BJ (cell line): ENCODE measurements at regions not wholly inside any gene's neighbourhood (a gene's known extent, or its start where the extent isn't known, plus 50 kb on each side); places are given as distances from the start of the nearest gene placed in this dataset.

Experiments used
- CTCF ChIA-PET: fragments of 350-600 bp; formaldehyde crosslinking; extraction: SDS; loops from one replicate; lab custom pipeline; 2021; ENCODE audit warnings: antibody characterized with exemption, inconsistent platforms; lab: Yijun Ruan, JAX
- POLR2A ChIA-PET: fragments of 300-600 bp; sonication (Branson Sonifier 250); formaldehyde crosslinking; extraction: SDS; loops from one replicate; lab custom pipeline; 2021; ENCODE audit warnings: antibody characterized with exemption; lab: Charles Lee
- DNase-seq: peaks from one replicate; pipeline ENCODE4 v3.0.0-alpha.2; 2011; ENCODE audit warnings: low read depth
- H3K27me3 ChIP-seq: 2 replicates; pipeline ENCODE4 v1.6.0; 2011; ENCODE audit warnings: low read length; ENCODE audit not compliant: control insufficient read depth, insufficient read depth
- H3K36me3 ChIP-seq: 2 replicates; pipeline ENCODE4 v1.5.1; 2011; ENCODE audit warnings: low read length; ENCODE audit not compliant: control insufficient read depth, insufficient read depth
- H3K4me3 ChIP-seq: 2 replicates; pipeline ENCODE4 v1.5.1; 2011; ENCODE audit warnings: low read depth, mild to moderate bottlenecking, control low read depth, low read length
- CTCF ChIP-seq: IDR thresholded peaks from 2 replicates; pipeline ENCODE4 v1.5.1; 2011; ENCODE audit warnings: low read depth, mild to moderate bottlenecking, control low read depth, inconsistent platforms, low read length, moderate library complexity; ENCODE audit not compliant: insufficient read depth

- POLR2A ChIA-PET: no interaction called here
These were observed 177.7 kb downstream of the MYCN start for GRCh38 chr2:16117791-16118610.

GRCh38 chr2:16117021-16117700 lies 176.8 kb downstream of the MYCN start:
- DNase-seq: no peak
- no peak for TF ChIP-seq CTCF

More at GRCh38 chr2:16117791-16118610, 177.7 kb downstream of the MYCN start:
- CTCF ChIA-PET: no interaction called here
- Histone ChIP-seq H3K4me3 (no peak overlapping the region), H3K36me3 (no peaks in the 10 kb centered on the region), H3K27me3 (no peaks in the 10 kb centered on the region)
- no peak for TF ChIP-seq CTCF
- no peak for DNase-seq

GRCh38 chr2:16115881-16116830 lies 175.8 kb downstream of the MYCN start:
- Histone ChIP-seq H3K36me3 (no peaks in the 10 kb centered on the region), H3K4me3 (no peak overlapping the region), H3K27me3 (no peaks in the 10 kb centered on the region)
- TF ChIP-seq CTCF: no peak
- no peak for DNase-seq
- CTCF ChIA-PET: no interaction called here
- POLR2A ChIA-PET: no interaction called here

More at GRCh38 chr2:16117021-16117700, 176.8 kb downstream of the MYCN start:
- ChIA-PET POLR2A (no interaction called here), CTCF (no interaction called here)
- H3K27me3 ChIP-seq: no peaks in the 10 kb centered on the region
- no peaks in the 10 kb centered on the region for H3K36me3 ChIP-seq
- H3K4me3 ChIP-seq: no peak overlapping the region

- no peaks in the 10 kb centered on the region for H3K27me3 ChIP-seq
- no peak for TF ChIP-seq CTCF
- POLR2A ChIA-PET: no interaction called here
- no peak overlapping the region for H3K4me3 ChIP-seq
- H3K36me3 ChIP-seq: no peaks in the 10 kb centered on the region
- CTCF ChIA-PET: no interaction called here
- no peak for DNase-seq
These were observed 174.9 kb downstream of the MYCN start for GRCh38 chr2:16115291-16115690.
